ENCODE measurements at regions not wholly inside any gene's neighbourhood (a gene's known extent, or its start where the extent isn't known, plus 50 kb on each side); places are given as distances from the start of the nearest gene placed in this dataset.

DNA sequence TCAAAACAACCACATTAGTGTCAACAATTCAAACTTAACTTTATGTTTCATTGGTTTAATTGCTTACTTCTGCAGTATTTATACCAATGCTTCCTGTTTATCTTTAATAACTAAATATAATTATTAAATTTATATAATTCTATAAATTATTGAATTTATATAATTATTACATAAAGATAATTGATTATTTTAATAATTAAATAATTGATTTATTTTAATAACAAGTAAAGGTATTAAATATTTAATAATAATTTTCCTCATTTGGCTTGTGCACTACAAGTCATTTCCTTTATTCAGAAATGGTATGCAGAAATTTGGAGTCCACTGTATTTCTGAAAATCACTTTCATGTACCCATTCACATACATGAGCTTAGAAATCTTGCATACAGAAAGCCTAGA is 156.2 kb upstream of the NSMCE3 start:
- no peak for FAIRE-seq

More for the DNA sequence above, 156.2 kb upstream of the NSMCE3 start:
- Histone ChIP-seq H3K27me3 (ENCODE audit: control insufficient read depth in 2 of 2, insufficient read depth in 2 of 2, low read length in 2 of 2) (no peaks in the 10 kb centered on the region), H3K9ac (replicated peaks; ENCODE audit: extremely low read depth, insufficient read depth, low read length) (no peak overlapping the region), H3K9me3 (replicated peaks; ENCODE audit: control insufficient read depth, insufficient read depth, low read length) (no peaks in the 10 kb centered on the region), H3K4me2 (ENCODE audit: insufficient read depth, low read length) (no peak overlapping the region), H4K20me1 (replicated peaks; ENCODE audit: control insufficient read depth, extremely low read depth, insufficient read depth, low read length) (no peaks in the 10 kb centered on the region), H3K9me1 (replicated peaks; ENCODE audit: control insufficient read depth, extremely low read depth, insufficient read depth, low read length) (no peaks in the 10 kb centered on the region), H2AFZ (ENCODE audit: low read depth, low read length) (no peak overlapping the region), H3K27ac (ENCODE audit: insufficient read depth, low read depth, low read length) (no peak overlapping the region), H3K79me2 (ENCODE audit: control insufficient read depth, insufficient read depth, low read length) (no peaks in the 10 kb centered on the region), H3K36me3 (ENCODE audit: control insufficient read depth in 2 of 2, extremely low read depth in 1 of 2, insufficient read depth in 2 of 2, low read length in 2 of 2) (no peaks in the 10 kb centered on the region), H3K4me1 (ENCODE audit: control insufficient read depth, extremely low read depth, insufficient read depth, low read length) (no peaks in the 10 kb centered on the region), H3K4me3 (replicated peaks in 1 of 3; ENCODE audit: insufficient read depth in 1 of 3, low read depth in 1 of 3, low read length in 3 of 3) (no peak overlapping the region)
- ChIA-PET POLR2A (no interaction called here), CTCF (no interaction called here)
- BruUV-seq (replicated peaks), result no TSS peak
- intact Hi-C loops (cut with micrococcal nuclease) (no loop called here), dilution Hi-C loops (cut with MboI; ENCODE audit: extremely low pct_ligation_motif_present, low sequenced_read_pairs) (no loop called here)
- DNase-seq (ENCODE audit: low read depth, low spot score), result no peak
- no peak for TF ChIP-seq JUN (IDR thresholded peaks at IDR 0.05; ENCODE audit: borderline replicate concordance, insufficient read depth, insufficient read length, low read depth)
- no peak for TF ChIP-seq FOS (IDR thresholded peaks at IDR 0.05; ENCODE audit: borderline replicate concordance, insufficient read depth, low read length)
- TF ChIP-seq GATA2 (IDR thresholded peaks at IDR 0.05; ENCODE audit: insufficient read depth, insufficient read length, low read depth, low read length), result no peak
- no peak for TF ChIP-seq EZH2 (IDR thresholded peaks at IDR 0.05; ENCODE audit: borderline replicate concordance, low read depth, low read length, severe bottlenecking)
- no peak for TF ChIP-seq POLR2AphosphoS5 (IDR thresholded peaks at IDR 0.05; ENCODE audit: insufficient read depth, low read depth, low read length)
- TF ChIP-seq, protein P1, sequence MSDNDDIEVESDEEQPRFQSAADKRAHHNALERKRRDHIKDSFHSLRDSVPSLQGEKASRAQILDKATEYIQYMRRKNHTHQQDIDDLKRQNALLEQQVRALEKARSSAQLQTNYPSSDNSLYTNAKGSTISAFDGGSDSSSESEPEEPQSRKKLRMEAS (IDR thresholded peaks at IDR 0.05; ENCODE audit: insufficient read depth, insufficient read length), result no peak
- no peak for TF ChIP-seq POLR2A (IDR thresholded peaks at IDR 0.05; ENCODE audit: low read depth, low read length)
- TF ChIP-seq, protein P2, sequence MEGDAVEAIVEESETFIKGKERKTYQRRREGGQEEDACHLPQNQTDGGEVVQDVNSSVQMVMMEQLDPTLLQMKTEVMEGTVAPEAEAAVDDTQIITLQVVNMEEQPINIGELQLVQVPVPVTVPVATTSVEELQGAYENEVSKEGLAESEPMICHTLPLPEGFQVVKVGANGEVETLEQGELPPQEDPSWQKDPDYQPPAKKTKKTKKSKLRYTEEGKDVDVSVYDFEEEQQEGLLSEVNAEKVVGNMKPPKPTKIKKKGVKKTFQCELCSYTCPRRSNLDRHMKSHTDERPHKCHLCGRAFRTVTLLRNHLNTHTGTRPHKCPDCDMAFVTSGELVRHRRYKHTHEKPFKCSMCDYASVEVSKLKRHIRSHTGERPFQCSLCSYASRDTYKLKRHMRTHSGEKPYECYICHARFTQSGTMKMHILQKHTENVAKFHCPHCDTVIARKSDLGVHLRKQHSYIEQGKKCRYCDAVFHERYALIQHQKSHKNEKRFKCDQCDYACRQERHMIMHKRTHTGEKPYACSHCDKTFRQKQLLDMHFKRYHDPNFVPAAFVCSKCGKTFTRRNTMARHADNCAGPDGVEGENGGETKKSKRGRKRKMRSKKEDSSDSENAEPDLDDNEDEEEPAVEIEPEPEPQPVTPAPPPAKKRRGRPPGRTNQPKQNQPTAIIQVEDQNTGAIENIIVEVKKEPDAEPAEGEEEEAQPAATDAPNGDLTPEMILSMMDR (IDR thresholded peaks at IDR 0.05; ENCODE audit: extremely low read depth in 1 of 2, insufficient read depth in 1 of 2, low read depth in 1 of 2, low read length in 2 of 2), result no peak
- no peak for TF ChIP-seq MYC (IDR thresholded peaks at IDR 0.05; ENCODE audit: low read depth, low read length)
